Suprapubic skin (tissue), 4 donors: ENCODE measurements at regions not wholly inside any gene's neighbourhood (a gene's known extent, or its start where the extent isn't known, plus 50 kb on each side); places are given as distances from the start of the nearest gene placed in this dataset.

ENCODE experiments used
- POLR2A ChIP-seq, 2 donors: fragments of 450-650 bp; IDR thresholded peaks; one replicate each; pipeline ENCODE4 v1.6.1; 2017; ENCODE audit warnings: antibody characterized with exemption in 2 of 2, mild to moderate bottlenecking in 2 of 2, moderate library complexity in 2 of 2
- POLR2AphosphoS5 ChIP-seq, 3 donors: sonication (generic); formaldehyde crosslinking; IDR thresholded peaks; one replicate each; pipeline ENCODE4 v1.6.1; 2017; ENCODE audit warnings: antibody characterized with exemption in 3 of 3
- TF ChIP-seq, protein P1 (sequence below), 2 donors: fragments of 200-600 bp in 1 of 2; fragments of 450-650 bp in 1 of 2; sonication (generic) in 1 of 2; IDR thresholded peaks; one replicate each; pipeline ENCODE4 v1.5.1; 2016 to 2019; ENCODE audit warnings: antibody characterized with exemption in 2 of 2, mild to moderate bottlenecking in 1 of 2, moderate library complexity in 1 of 2

DNA sequence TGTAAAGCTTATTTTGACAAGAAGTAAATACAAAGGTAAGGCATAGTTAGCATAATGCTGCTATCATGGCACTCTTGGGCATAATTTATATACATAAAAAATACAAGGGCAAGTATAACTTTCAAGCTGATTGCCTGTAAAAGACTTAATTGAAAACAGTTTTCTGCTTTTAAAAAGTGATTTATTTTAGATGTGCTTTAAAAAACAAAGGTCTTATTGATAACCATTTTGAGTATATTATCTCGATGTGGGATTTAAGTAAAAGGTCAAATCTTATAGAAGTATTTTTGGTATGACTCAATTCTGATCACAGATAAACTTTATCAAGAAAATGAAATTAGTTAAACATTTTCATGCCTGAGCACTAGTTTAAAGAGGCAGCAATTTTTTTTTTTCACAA, 175.8 kb downstream of the KCNRG start:
- TF ChIP-seq POLR2A (IDR thresholded peaks at IDR 0.05) (no peak), POLR2AphosphoS5 (IDR thresholded peaks at IDR 0.05) (no peak)
- TF ChIP-seq, protein P1, sequence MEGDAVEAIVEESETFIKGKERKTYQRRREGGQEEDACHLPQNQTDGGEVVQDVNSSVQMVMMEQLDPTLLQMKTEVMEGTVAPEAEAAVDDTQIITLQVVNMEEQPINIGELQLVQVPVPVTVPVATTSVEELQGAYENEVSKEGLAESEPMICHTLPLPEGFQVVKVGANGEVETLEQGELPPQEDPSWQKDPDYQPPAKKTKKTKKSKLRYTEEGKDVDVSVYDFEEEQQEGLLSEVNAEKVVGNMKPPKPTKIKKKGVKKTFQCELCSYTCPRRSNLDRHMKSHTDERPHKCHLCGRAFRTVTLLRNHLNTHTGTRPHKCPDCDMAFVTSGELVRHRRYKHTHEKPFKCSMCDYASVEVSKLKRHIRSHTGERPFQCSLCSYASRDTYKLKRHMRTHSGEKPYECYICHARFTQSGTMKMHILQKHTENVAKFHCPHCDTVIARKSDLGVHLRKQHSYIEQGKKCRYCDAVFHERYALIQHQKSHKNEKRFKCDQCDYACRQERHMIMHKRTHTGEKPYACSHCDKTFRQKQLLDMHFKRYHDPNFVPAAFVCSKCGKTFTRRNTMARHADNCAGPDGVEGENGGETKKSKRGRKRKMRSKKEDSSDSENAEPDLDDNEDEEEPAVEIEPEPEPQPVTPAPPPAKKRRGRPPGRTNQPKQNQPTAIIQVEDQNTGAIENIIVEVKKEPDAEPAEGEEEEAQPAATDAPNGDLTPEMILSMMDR (IDR thresholded peaks at IDR 0.05): no peak
